Neuron (in vitro differentiated cells): ENCODE measurements at regions not wholly inside any gene's neighbourhood (a gene's known extent, or its start where the extent isn't known, plus 50 kb on each side); places are given as distances from the start of the nearest gene placed in this dataset.

Experiments used
- H2AFZ ChIP-seq: one replicate; pipeline ENCODE4 v1.6.1; 2013; ENCODE audit warnings: low read depth, mild to moderate bottlenecking, inconsistent platforms, low read length, moderate library complexity
- H3K27me3 ChIP-seq: one replicate; pipeline ENCODE4 v1.6.1; 2013; ENCODE audit warnings: low read length; ENCODE audit not compliant: insufficient read depth
- H3K36me3 ChIP-seq: one replicate; pipeline ENCODE4 v1.6.1; 2013; ENCODE audit warnings: low read length; ENCODE audit not compliant: insufficient read depth
- H3K4me1 ChIP-seq: one replicate; pipeline ENCODE4 v1.6.1; 2013; ENCODE audit warnings: low read length; ENCODE audit not compliant: insufficient read depth
- H3K4me3 ChIP-seq: 2 replicates; pipeline ENCODE4 v1.5.1; 2013; ENCODE audit warnings: mild to moderate bottlenecking, low read length, moderate library complexity
- H3K9me3 ChIP-seq: one replicate; pipeline ENCODE4 v1.6.1; 2013; ENCODE audit warnings: low read length

DNA sequence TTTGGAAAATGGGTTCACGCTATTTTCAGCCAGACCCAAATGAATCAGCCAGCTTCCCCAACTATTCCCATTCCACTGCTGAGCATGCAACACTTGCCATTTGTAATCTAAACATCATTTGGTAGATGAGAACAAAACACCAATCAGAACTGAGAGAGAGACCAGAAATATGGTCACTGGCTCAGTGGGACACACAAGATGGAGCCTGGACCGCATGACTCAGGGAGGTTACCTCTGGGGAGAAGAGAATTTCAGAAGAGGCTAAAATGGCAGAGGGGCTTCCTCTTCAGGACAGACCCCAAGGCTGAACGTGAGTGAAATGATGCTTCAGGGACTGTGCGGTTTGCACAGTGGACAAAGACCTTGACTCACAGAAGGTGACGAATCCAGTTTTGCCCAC, 126.6 kb downstream of the URB2 start:
- Histone ChIP-seq H3K27me3 (no peaks in the 10 kb centered on the region), H3K36me3 (no peaks in the 10 kb centered on the region), H3K4me1 (no peaks in the 10 kb centered on the region), H2AFZ (no peak overlapping the region), H3K4me3 (no peak overlapping the region), H3K9me3 (peaks cover 6% of the 10 kb centered on the region)

DNA sequence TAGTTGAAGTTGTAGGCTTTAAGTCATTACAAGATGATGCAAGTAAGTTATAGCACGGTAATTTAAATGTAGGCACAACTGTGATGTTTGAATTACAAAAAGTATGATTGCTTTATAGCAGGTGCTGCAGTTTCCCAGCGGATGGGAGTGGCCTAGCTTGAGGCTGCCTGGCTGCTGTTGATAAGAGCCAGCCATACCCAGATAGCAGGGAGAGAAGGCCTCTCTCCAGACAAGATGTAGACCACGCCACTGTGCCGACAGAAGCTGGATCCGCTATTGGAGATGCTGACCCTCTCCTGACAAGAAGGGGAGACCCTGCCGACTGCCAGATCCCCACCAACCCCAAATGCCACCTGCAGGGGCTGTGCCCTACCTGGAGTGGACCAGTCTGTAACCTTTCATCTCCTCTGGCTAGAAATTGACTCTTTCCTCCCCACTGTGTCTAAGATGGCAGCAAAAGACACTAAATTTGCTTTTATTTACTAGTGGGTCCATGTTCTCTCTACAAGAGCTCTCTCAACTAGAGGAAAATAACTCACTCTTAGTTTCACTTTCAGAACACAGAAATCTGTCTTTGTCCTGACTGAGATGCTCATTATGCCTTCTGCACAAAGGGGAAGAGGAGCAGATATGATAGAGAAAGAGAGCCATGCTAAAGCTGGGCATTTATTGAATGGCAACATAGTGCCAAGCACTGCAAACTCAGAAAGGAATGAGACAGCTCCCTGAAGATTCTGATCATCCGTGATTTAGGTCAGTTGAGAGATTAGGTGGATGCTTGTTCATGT, 127.9 kb downstream of the URB2 start:
- Histone ChIP-seq H2AFZ (no peak overlapping the region), H3K4me3 (no peak overlapping the region), H3K9me3 (peaks cover 6% of the 10 kb centered on the region), H3K4me1 (peaks cover under 1% of the 10 kb centered on the region), H3K36me3 (no peaks in the 10 kb centered on the region), H3K27me3 (no peaks in the 10 kb centered on the region)

DNA sequence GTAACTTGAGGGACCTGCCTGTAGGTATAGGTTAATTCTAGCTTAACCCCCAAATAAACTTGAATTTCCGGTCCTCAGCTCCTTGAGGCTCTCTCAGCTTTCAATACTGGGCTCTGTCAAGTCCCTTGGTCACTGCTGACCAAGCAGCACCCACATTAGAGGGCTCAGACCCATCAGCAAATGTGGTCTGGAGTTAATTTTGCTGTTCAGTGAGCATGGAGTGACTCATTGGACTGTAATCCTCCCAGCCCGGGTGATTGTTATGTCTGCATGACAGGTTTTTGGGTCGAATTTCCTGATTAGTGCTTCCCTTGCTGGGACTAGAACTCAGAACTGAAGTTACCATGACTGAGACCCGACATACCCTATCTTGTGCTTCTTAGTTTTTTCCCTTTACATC, 130.6 kb downstream of the URB2 start:
- Histone ChIP-seq H3K27me3 (no peaks in the 10 kb centered on the region), H3K4me3 (no peak overlapping the region), H2AFZ (no peak overlapping the region), H3K4me1 (peaks cover 18% of the 10 kb centered on the region), H3K9me3 (peaks cover 6% of the 10 kb centered on the region), H3K36me3 (no peaks in the 10 kb centered on the region)

- Histone ChIP-seq H3K27me3 (no peaks in the 10 kb centered on the region), H3K4me3 (no peak overlapping the region), H3K9me3 (peaks cover 6% of the 10 kb centered on the region), H2AFZ (no peak overlapping the region), H3K36me3 (no peaks in the 10 kb centered on the region), H3K4me1 (peaks cover 18% of the 10 kb centered on the region)
Measured at GRCh38 chr1:229757226-229757625, 131.2 kb downstream of the URB2 start.

DNA sequence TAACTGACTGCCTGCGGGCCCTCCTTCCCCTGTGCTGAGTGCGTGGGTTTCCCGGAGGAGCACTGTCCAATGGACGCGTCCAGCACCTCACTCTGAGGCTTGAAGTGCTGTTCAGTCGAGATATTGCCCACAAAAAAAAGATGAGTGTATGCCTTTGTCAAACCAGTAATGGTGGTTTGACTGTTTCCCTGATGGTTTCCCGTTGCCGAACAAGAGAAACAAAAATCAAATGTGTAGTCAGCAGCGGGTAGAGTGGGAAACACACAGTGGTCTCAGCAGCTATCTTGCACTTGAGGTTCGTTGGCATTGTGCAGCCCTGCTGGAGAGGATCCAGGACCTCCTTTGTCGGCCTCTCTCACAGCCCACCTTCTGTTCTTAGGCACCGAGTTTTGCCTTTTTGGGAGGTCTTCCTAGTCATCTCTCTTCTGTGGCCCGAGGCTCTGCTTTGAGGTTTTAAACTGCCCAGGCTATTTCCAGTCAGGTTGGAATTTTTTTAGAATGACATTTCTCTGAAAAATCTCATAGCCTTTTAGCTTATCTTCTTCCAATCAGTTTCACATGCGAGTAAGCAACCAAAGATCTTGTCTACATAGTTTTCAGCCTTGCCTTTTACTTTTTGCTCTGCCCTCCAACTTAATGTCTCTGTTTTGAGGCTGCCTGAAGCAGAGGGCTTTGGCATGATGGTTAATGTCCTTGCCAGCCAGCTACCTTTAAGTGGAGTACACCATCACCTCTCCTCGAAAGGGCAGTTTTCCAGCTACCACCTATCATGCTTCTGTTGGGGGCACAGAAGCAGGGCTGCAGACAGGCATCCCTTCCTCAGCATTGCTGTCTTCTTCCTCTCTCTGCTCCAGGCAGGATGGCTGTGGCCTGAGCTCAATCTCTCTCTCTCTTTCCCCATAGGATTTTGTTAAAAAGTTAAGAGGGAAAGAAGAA, 132.3 kb downstream of the URB2 start:
- no peak overlapping the region for H2AFZ ChIP-seq
- H3K4me3 ChIP-seq, result no peak overlapping the region
- no peaks in the 10 kb centered on the region for H3K27me3 ChIP-seq
- H3K4me1 ChIP-seq, result peaks cover 18% of the 10 kb centered on the region
- no peaks in the 10 kb centered on the region for H3K36me3 ChIP-seq
- peaks cover 6% of the 10 kb centered on the region for H3K9me3 ChIP-seq

DNA sequence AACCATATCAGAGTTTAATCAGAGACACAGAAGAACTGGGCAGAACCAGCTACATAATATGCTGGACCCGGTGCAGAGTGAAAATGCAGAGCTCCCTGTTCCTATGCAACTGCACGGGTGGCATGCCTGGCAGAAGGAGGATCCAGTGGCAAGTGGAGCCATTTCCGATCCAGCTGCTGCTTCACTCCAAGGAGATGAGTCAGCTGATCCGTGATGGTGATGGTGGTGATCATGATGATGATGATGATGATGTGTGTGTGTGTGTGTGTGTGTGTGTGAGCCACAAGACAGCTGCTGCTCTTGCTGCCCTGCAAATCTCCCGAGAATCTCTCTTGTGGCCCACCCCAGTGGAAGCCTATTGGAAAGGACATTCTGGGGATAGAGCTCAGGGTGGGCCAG, 133.0 kb downstream of the URB2 start:
- no peak overlapping the region for H2AFZ ChIP-seq
- H3K4me1 ChIP-seq, result peaks cover 18% of the 10 kb centered on the region
- no peak overlapping the region for H3K4me3 ChIP-seq
- H3K27me3 ChIP-seq, result no peaks in the 10 kb centered on the region
- H3K9me3 ChIP-seq, result peaks cover 6% of the 10 kb centered on the region
- no peaks in the 10 kb centered on the region for H3K36me3 ChIP-seq

GRCh38 chr1:229759586-229759985, 133.5 kb downstream of the URB2 start:
- Histone ChIP-seq H3K4me3 (no peak overlapping the region), H3K36me3 (no peaks in the 10 kb centered on the region), H3K9me3 (peaks cover 6% of the 10 kb centered on the region), H2AFZ (no peak overlapping the region), H3K27me3 (no peaks in the 10 kb centered on the region), H3K4me1 (peaks cover 18% of the 10 kb centered on the region)

- H3K4me3 ChIP-seq, result no peak overlapping the region
- H3K4me1 ChIP-seq, result peaks cover 18% of the 10 kb centered on the region
- H3K36me3 ChIP-seq, result no peaks in the 10 kb centered on the region
- no peaks in the 10 kb centered on the region for H3K27me3 ChIP-seq
- H3K9me3 ChIP-seq, result peaks cover 6% of the 10 kb centered on the region
- no peak overlapping the region for H2AFZ ChIP-seq
Measured at GRCh38 chr1:229760478-229760996, 134.5 kb downstream of the URB2 start.

- no peak overlapping the region for H3K4me3 ChIP-seq
- peaks cover 18% of the 10 kb centered on the region for H3K4me1 ChIP-seq
- no peaks in the 10 kb centered on the region for H3K9me3 ChIP-seq
- no peak overlapping the region for H2AFZ ChIP-seq
- H3K27me3 ChIP-seq, result no peaks in the 10 kb centered on the region
- H3K36me3 ChIP-seq, result no peaks in the 10 kb centered on the region
Measured at GRCh38 chr1:229762891-229763290, 136.8 kb downstream of the URB2 start.

- no peak overlapping the region for H2AFZ ChIP-seq
- no peaks in the 10 kb centered on the region for H3K4me1 ChIP-seq
- H3K27me3 ChIP-seq, result no peaks in the 10 kb centered on the region
- no peaks in the 10 kb centered on the region for H3K9me3 ChIP-seq
- no peak overlapping the region for H3K4me3 ChIP-seq
- H3K36me3 ChIP-seq, result no peaks in the 10 kb centered on the region
Measured at GRCh38 chr1:229768232-229768631, 142.2 kb downstream of the URB2 start.

DNA sequence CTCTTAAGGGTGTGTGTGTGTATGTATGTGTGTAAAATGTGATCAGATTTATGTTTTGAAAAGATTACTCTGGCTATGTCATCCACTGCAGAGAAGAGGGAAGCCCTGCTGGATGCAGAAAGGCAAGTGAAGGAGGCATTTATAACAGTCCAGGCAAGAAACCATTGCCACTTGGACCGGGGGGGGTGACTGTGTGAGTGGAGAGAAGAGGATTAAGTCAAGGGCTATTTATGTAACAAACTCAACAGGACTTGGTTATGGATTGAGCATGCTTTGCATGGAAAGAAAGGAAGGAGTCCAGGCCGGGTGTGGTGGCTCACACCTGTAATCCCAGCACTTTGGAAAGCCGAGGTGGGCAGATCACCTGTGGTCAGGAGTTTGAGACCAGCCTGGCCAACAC, 143.0 kb downstream of the URB2 start:
- Histone ChIP-seq H2AFZ (no peak overlapping the region), H3K36me3 (no peaks in the 10 kb centered on the region), H3K9me3 (no peaks in the 10 kb centered on the region), H3K27me3 (no peaks in the 10 kb centered on the region), H3K4me3 (no peak overlapping the region), H3K4me1 (no peaks in the 10 kb centered on the region)

GRCh38 chr1:229769809-229770208, 143.8 kb downstream of the URB2 start:
- Histone ChIP-seq H2AFZ (no peak overlapping the region), H3K27me3 (no peaks in the 10 kb centered on the region), H3K9me3 (no peaks in the 10 kb centered on the region), H3K36me3 (no peaks in the 10 kb centered on the region), H3K4me3 (no peak overlapping the region), H3K4me1 (no peaks in the 10 kb centered on the region)

DNA sequence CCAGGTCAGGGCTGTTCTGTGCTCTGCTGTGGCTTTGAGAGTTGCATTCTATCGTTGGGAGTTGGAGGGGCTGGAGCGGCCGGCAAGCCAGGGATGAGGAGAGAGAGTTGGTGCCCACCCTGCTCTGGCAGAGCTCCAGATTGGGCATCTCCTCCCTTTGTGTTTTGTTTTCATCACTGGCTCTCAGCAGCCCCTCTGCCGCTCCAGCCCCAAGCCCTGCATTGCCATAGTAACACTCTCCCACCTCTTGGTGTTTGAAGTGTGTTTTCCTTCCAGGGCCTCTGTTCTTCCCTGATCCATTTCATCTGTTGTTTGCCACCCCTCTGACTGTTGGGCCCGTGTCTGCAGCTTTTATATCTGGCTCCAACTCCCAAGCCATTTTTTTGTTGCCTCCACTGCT, 152.7 kb downstream of the URB2 start:
- H3K36me3 ChIP-seq, result no peaks in the 10 kb centered on the region
- H3K9me3 ChIP-seq, result no peaks in the 10 kb centered on the region
- peak overlapping the region; percentile 15 for H2AFZ ChIP-seq
- peaks cover 8% of the 10 kb centered on the region for H3K4me1 ChIP-seq
- no peaks in the 10 kb centered on the region for H3K27me3 ChIP-seq
- H3K4me3 ChIP-seq, result no peak overlapping the region
